Central memory CD4-positive, alpha-beta T cell (primary cell): ENCODE measurements at regions not wholly inside any gene's neighbourhood (a gene's known extent, or its start where the extent isn't known, plus 50 kb on each side); places are given as distances from the start of the nearest gene placed in this dataset.
A peak's percentile ranks its signal among the peaks of the same experiment; 100 is the strongest.
"Not testable (repeated sequence)": the region's sequence is repeated elsewhere in the genome, so short reads cannot be mapped to it uniquely, and the experiment has no call there.

ENCODE experiments used
- DNase-seq: peaks from one replicate; pipeline ENCODE4 v3.0.0; 2022

- no peak for DNase-seq
Observed at GRCh38 chr13:18948012-18948663, 233.5 kb downstream of the TUBA3C start.

GRCh38 chr13:18947376-18947977 lies 234.1 kb downstream of the TUBA3C start:
- DNase-seq, result no peak

DNA sequence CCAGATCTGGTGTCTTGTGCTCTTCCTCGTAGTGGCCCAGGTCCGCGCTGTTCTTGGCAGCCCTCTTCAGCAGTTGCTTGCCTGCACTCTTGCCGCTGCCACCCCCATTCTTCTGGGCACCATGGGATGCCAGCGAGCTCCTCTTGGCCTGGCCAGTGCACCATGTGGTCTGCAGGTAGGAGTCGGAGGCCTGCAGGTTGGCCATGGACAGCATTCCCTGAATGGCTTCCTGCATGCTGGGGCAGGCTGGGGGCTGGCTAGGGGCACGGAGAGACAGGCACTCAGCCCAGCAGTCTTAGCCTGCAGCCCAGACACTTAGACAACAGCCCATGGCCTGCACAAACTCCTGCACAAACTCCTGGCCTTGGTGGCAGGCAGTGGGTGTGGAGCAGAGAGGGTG lies 234.9 kb downstream of the TUBA3C start:
- DNase-seq, result no peak

DNA sequence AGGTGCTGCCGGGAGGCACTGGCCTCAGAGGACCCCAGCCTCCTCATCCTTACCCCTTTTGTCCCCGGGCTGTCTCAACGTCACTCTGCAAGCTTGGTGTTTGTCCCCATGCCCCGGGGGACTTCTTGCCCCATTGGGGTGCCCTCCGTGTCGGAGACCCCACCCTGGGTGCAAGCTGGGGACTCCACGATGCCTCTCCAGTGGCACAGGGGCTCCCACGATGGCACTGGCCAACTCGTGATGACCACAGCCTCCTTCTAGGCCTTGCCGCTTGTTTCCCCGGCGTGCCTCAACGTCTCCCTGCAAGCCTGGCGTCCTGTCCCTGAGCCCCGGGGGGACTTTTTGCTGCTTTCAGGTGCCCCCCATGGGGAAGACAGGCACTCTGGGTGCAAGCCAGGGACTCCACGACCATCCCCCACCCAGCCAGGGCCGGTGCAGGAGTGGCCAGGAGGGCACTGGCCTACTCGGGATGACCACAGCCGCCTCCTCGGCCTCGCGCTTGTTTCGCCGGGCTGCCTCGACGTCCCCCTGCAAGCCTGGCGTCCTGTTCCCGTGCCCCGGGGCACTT lies 237.0 kb downstream of the TUBA3C start:
- no peak for DNase-seq

GRCh38 chr13:18943721-18944391 lies 237.8 kb downstream of the TUBA3C start:
- no peak for DNase-seq

DNA sequence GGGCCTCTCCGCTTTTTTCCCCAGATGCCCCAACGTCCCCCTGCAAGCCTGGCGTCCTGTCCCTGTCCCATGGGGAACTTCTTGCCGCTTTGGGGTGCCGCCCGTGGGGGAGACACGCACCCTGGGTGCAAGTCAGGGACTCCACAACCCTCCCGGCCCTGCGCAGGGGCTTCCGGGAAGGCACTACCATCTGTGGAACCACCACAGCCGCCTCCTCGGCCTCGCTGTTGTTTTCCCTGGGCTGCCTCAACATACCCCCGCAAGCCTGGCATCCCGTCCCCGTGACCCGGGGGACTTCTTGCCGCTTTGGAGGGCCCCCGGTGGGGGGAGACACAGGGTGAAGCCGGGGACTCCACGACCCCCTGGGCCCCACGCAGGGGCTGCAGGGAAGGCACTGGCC lies 238.4 kb downstream of the TUBA3C start:
- no peak for DNase-seq

GRCh38 chr13:18936104-18936503 lies 245.5 kb downstream of the TUBA3C start:
- no peak for DNase-seq

- DNase-seq, result no peak
Observed at GRCh38 chr13:18921063-18921462, 260.6 kb downstream of the TUBA3C start.

DNA sequence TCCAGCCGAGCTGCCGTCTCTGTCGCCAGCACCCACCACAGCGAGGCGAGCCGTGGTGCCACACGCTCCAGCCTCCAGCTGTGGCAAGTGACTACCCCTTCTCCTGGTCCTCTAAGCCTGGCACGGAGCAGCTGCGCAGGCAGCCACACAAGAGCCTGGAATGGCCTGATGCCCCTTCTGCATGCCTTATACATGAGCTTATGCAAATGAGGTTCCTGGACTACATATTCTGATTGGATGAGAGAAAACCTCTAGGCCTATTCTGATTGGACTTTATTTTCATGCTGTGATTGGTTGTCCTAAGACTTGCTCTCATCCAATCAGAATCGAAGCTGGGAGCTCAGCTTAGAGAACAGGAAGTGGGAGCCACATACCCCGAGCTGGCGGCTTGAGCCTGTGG lies 276.5 kb downstream of the TUBA3C start:
- DNase-seq, result not testable (repeated sequence)

DNA sequence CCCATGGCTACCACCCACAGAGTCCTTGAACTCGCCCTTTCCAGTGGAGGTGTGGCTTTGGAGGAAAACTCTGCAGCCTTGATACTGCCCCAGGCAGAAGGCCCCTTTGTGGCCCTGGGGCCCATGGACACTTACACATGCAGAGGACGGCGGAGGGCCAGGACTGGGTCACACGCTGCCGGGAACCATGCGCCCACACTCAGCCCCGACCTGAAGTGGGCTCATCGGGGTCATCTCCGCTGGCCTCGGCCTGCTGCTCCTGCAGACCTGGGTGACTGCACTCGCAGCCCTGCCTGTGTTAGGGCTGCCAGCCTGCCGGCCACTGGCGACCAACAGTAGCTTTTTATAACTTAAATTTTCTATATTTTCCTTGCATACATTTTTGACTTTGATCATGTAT lies 286.2 kb downstream of the TUBA3C start:
- DNase-seq, result not testable (repeated sequence)

DNA sequence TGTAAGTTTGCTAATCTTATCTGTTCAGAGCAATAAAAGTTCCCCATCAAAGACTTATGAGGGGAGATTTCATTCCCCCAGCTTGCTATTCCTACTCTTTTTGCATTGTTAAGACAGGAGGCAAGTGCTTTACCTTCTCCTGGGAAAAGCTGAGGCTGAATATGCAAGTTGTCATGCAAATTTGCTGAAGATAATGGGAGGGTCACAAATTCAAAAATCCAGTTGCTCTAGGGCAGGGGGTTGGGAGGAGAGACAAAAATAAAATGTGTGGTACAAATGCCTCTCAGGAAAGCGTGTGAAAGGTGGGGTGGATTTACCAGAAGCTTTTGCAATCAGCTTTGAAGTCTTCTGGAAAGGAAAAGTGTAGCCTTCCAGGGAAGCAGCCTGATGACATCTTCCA lies 290.4 kb downstream of the TUBA3C start:
- not testable (repeated sequence) for DNase-seq

DNA sequence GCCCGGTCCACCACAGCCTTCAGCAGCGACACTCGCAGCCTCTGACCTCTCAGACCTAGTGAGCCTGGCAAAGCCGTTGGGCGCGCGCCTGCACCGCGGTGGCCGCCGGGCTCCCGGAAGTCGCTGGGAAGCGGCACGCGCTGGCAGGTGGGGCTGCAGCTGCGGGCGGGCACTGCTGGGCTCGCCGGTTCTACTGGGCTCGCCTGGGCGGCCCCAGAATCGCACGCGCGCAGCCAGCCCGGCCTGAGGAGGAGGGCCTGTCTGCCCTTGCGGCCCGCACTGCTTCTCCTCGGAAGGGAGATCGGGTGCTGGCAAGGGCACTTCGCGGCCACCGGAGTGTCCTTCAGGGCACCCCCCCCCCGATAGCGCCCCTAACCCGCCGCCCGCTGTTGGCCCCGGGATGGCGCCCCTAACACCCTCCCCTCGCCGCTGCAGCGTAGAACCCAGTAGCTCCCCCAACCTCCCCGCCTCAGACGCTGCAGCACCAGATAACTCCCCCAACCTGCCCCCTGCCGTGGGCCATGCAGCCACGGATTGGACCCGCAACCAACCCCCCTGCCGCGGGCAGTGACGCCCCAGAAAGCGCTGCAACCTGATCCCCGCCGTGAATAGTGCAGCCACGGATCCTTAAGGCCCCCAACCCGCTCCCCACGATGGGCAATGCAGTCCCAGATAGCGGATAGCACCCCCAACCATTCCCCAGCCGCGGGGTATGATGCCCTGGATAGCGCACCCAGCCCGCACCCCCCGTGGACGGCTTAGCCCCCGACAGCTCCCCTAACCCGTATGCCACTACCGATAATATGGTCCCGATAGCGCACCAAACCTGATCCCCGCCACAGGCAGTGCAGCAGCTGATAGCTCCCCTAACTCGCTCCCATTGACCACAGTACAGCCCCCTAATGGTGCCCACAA lies 306.5 kb downstream of the TUBA3C start:
- DNase-seq, result peak; percentile 1

DNA sequence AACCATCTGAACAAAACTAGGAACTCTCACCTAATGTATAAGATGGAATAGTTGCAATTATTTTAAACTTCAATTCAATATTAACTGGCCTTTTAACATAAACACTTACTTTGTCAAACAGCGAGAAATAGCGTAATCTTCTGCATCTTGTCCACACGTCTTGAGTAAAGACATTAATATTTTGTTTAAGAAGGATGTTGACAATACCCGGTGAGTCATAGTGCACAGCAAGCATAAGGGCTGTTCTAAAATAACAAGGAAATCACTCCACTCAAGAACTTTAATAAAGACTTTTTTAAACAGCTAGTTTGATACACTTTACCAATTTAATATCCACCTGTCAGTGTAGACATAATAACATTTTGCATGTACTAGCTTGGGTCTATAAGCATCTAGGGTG lies 311.1 kb downstream of the TUBA3C start:
- DNase-seq, result not testable (repeated sequence)

- DNase-seq, result not testable (repeated sequence)
Observed at GRCh38 chr13:18869365-18869764, 312.3 kb downstream of the TUBA3C start.

- not testable (repeated sequence) for DNase-seq
Observed at GRCh38 chr13:18837986-18838629, 343.5 kb downstream of the TUBA3C start.

GRCh38 chr13:18837179-18837745 lies 344.4 kb downstream of the TUBA3C start:
- DNase-seq, result not testable (repeated sequence)

DNA sequence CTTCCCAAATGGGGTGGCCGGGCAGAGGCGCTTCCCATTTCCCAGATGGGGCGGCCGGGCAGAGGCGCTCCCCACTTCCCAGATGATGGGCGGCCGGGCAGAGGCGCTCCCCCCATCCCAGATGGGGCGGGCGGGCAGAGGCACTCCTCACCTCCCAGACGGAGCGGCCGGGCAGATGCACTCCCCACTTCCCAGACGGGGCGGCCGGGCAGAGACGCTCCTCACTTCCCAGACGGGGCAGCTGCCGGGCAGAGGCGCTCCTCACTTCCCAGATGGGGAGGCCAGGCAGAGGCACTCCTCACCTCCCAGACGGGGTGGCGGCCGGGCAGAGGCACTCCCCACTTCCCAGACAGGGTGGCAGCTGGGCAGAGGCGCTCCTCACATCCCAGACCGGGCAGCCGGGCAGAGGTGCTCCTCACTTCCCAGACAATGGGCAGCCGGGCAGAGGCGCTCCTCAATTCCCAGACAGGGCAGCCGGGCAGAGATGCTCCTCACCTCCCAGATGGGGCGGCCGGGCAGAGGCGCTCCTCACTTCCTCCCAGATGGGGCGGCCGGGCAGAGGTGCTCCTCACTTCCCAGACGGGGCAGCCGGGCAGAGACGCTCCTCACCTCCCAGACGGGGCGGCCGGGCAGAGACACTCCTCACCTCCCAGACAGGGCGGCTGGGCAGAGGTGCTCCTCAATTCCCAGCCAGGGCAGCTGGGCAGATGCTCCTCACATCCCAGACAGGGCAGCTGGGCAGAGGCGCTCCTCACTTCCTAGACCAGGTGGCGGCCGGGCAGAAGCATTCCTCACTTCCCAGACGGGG lies 345.0 kb downstream of the TUBA3C start:
- DNase-seq, result not testable (repeated sequence)

- DNase-seq, result not testable (repeated sequence)
Observed at GRCh38 chr13:18835754-18836153, 345.9 kb downstream of the TUBA3C start.

- not testable (repeated sequence) for DNase-seq
Observed at GRCh38 chr13:18824678-18825077, 356.9 kb downstream of the TUBA3C start.
